PC-9 (cell line): ENCODE measurements at regions not wholly inside any gene's neighbourhood (a gene's known extent, or its start where the extent isn't known, plus 50 kb on each side); places are given as distances from the start of the nearest gene placed in this dataset.

Experiments used
- EZH2 ChIP-seq: fragments of 200-600 bp; sonication (generic); IDR thresholded peaks from 2 replicates; pipeline ENCODE4 v1.8.0; 2017; ENCODE audit warnings: antibody characterized with exemption, low read depth
- TF ChIP-seq, protein P1 (sequence below): fragments of 200-600 bp; sonication (generic); conservative IDR thresholded peaks from 2 replicates; pipeline ENCODE4 v1.6.1; 2017; ENCODE audit warnings: mixed run types, antibody characterized with exemption, mild to moderate bottlenecking, moderate library complexity

DNA sequence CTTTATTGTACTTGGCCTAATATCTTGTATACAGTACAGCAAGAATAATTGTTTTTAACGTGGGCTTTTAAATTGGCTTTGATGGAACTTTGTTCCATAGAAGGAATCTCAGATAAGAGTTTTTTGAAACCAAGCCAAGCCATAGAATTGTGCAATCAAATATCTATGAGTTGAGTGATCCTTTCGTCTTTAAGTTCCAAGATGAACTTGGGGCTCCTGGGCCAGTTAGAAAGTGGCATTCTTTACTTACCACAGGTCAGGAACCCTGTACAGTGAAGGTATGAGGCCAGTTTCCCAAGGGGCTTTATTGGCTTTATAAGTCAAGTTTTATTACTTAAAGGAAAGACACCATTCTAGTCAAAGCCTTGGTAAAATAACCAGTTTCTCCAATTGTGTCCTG lies 2104.2 kb downstream of the PCDH7 start:
- TF ChIP-seq, protein P1, sequence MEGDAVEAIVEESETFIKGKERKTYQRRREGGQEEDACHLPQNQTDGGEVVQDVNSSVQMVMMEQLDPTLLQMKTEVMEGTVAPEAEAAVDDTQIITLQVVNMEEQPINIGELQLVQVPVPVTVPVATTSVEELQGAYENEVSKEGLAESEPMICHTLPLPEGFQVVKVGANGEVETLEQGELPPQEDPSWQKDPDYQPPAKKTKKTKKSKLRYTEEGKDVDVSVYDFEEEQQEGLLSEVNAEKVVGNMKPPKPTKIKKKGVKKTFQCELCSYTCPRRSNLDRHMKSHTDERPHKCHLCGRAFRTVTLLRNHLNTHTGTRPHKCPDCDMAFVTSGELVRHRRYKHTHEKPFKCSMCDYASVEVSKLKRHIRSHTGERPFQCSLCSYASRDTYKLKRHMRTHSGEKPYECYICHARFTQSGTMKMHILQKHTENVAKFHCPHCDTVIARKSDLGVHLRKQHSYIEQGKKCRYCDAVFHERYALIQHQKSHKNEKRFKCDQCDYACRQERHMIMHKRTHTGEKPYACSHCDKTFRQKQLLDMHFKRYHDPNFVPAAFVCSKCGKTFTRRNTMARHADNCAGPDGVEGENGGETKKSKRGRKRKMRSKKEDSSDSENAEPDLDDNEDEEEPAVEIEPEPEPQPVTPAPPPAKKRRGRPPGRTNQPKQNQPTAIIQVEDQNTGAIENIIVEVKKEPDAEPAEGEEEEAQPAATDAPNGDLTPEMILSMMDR: no peak
- TF ChIP-seq EZH2: no peak
